GM23338 (cell line): ENCODE measurements at regions not wholly inside any gene's neighbourhood (a gene's known extent, or its start where the extent isn't known, plus 50 kb on each side); places are given as distances from the start of the nearest gene placed in this dataset.

Source experiments
- ATAC-seq: fragments of 200-7000 bp; cut with Tn5 transposase; 3 replicates; pipeline ENCODE4 v1.9.1; 2020
- DNase-seq: peaks from one replicate; pipeline ENCODE4 v3.0.0-alpha.2; 2015; ENCODE audit warnings: low spot score
- H2AFZ ChIP-seq: fragments of 200-600 bp; sonication (generic); 2 replicates; pipeline ENCODE4 v1.8.0; 2016; ENCODE audit warnings: antibody characterized with exemption, mild to moderate bottlenecking, moderate library complexity
- H3F3A ChIP-seq: fragments of 200-600 bp; sonication (generic); replicated peaks from 2 replicates; pipeline ENCODE4 v1.8.0; 2017; ENCODE audit warnings: antibody characterized with exemption, mixed run types, low read depth
- H3K27ac ChIP-seq: fragments of 200-600 bp; sonication (generic); 2 replicates; pipeline ENCODE4 v1.6.1; 2016; ENCODE audit warnings: low read depth
- H3K27me3 ChIP-seq: fragments of 200-600 bp; sonication (generic); 2 replicates; pipeline ENCODE4 v1.8.0; 2016; ENCODE audit warnings: mild to moderate bottlenecking, mixed run types, moderate library complexity; ENCODE audit not compliant: insufficient read depth
- H3K36me3 ChIP-seq: fragments of 200-600 bp; sonication (generic); 2 replicates; pipeline ENCODE4 v1.8.0; 2016; ENCODE audit warnings: mild to moderate bottlenecking; ENCODE audit not compliant: insufficient read depth
- H3K4me1 ChIP-seq: fragments of 200-600 bp; sonication (generic); 2 replicates; pipeline ENCODE4 v1.8.0; 2016; ENCODE audit warnings: mild to moderate bottlenecking, moderate library complexity; ENCODE audit not compliant: insufficient read depth
- H3K4me2 ChIP-seq: fragments of 200-600 bp; sonication (generic); 2 replicates; pipeline ENCODE4 v1.7.1; 2017; ENCODE audit warnings: mixed run types
- H3K4me3 ChIP-seq: fragments of 200-600 bp; sonication (generic); 2 replicates; pipeline ENCODE4 v1.6.1; 2016; ENCODE audit warnings: mixed run types
- H3K79me2 ChIP-seq: fragments of 200-600 bp; sonication (generic); replicated peaks from 2 replicates; pipeline ENCODE4 v1.8.0; 2017; ENCODE audit warnings: mild to moderate bottlenecking; ENCODE audit not compliant: insufficient read depth
- H3K9me2 ChIP-seq: fragments of 200-600 bp; sonication (generic); 2 replicates; pipeline ENCODE4 v1.8.0; 2017; ENCODE audit not compliant: insufficient read depth
- H4K20me1 ChIP-seq: fragments of 200-600 bp; sonication (generic); replicated peaks from 2 replicates; pipeline ENCODE4 v1.8.0; 2017; ENCODE audit warnings: mild to moderate bottlenecking; ENCODE audit not compliant: insufficient read depth
- H3K27ac Mint-ChIP-seq: 2 replicates; pipeline ENCODE4 v1.8.0; 2020; ENCODE audit warnings: inconsistent platforms, mild to moderate bottlenecking, moderate library complexity, mixed read lengths
- H3K27me3 Mint-ChIP-seq: 3 replicates; pipeline ENCODE4 v1.8.0; 2022; ENCODE audit warnings: low read depth, mild to moderate bottlenecking, moderate library complexity, mixed read lengths, inconsistent platforms; ENCODE audit not compliant: insufficient read depth, poor library complexity
- H3K36me3 Mint-ChIP-seq: 3 replicates; pipeline ENCODE4 v1.8.0; 2021; ENCODE audit warnings: low read depth, mild to moderate bottlenecking, inconsistent platforms, moderate library complexity, mixed read lengths
- H3K4me1 Mint-ChIP-seq: 3 replicates; pipeline ENCODE4 v1.8.0; 2020; ENCODE audit warnings: mild to moderate bottlenecking, inconsistent platforms, mixed read lengths
- H3K4me3 Mint-ChIP-seq: 3 replicates; pipeline ENCODE4 v1.8.0; 2021; ENCODE audit warnings: moderate library complexity, mild to moderate bottlenecking, inconsistent platforms, mixed read lengths
- H3K9me3 Mint-ChIP-seq: 3 replicates; pipeline ENCODE4 v1.8.0; 2020; ENCODE audit warnings: moderate library complexity, mild to moderate bottlenecking, inconsistent platforms, mixed read lengths
- CREB1 ChIP-seq: fragments of 250-450 bp; sonication (Bioruptor Pico); IDR thresholded peaks from 2 replicates; pipeline ENCODE4 v1.5.0; 2020; ENCODE audit warnings: low read depth, mild to moderate bottlenecking, moderate library complexity
- EZH2 ChIP-seq: fragments of 200-600 bp; sonication (generic); IDR thresholded peaks from one replicate; pipeline ENCODE4 v1.8.0; 2017; ENCODE audit warnings: antibody characterized with exemption, mild to moderate bottlenecking, low read depth; ENCODE audit not compliant: unreplicated experiment
- EZH2phosphoT487 ChIP-seq: fragments of 200-600 bp; sonication (generic); IDR thresholded peaks from one replicate; pipeline ENCODE4 v1.8.1; 2018; ENCODE audit warnings: antibody characterized with exemption; ENCODE audit not compliant: unreplicated experiment
- JUNB ChIP-seq: IDR thresholded peaks from one replicate; pipeline ENCODE4 v1.6.1; 2016; ENCODE audit warnings: antibody characterized with exemption; ENCODE audit not compliant: unreplicated experiment
- NANOG ChIP-seq: IDR thresholded peaks from 2 replicates; pipeline ENCODE4 v1.6.1; 2016; ENCODE audit warnings: antibody characterized with exemption, borderline replicate concordance
- POLR2AphosphoS5 ChIP-seq: IDR thresholded peaks from 2 replicates; pipeline ENCODE4 v1.6.1; 2016; ENCODE audit warnings: antibody characterized with exemption, low read depth
- STAT1 ChIP-seq: IDR thresholded peaks from one replicate; pipeline ENCODE4 v1.6.1; 2016; ENCODE audit warnings: antibody characterized with exemption; ENCODE audit not compliant: unreplicated experiment
- ZNF114 ChIP-seq: fragments of 250-450 bp; sonication (Bioruptor Pico); IDR thresholded peaks from 2 replicates; pipeline ENCODE4 v1.5.0; 2020; ENCODE audit warnings: mild to moderate bottlenecking, moderate library complexity
- ZNF331 ChIP-seq: fragments of 250-450 bp; sonication (Bioruptor Pico); IDR thresholded peaks from 2 replicates; pipeline ENCODE4 v1.5.0; 2020; ENCODE audit warnings: low read depth, mild to moderate bottlenecking, moderate library complexity
- TF ChIP-seq, protein P1 (sequence below): IDR thresholded peaks from one replicate; pipeline ENCODE4 v1.6.1; 2018; ENCODE audit warnings: antibody characterized with exemption; ENCODE audit not compliant: unreplicated experiment
- TF ChIP-seq, protein P2 (sequence below), 2 experiments: fragments of 200-600 bp in 1 of 2; sonication (generic) in 1 of 2; conservative IDR thresholded peaks; 2 replicates each; pipeline versions ENCODE4 v1.5.1 to v1.6.1; 2016 to 2017; ENCODE audit warnings: antibody characterized with exemption in 2 of 2, low read depth in 2 of 2, mild to moderate bottlenecking in 2 of 2, moderate library complexity in 1 of 2
- TF ChIP-seq, protein P3 (sequence below): IDR thresholded peaks from 2 replicates; pipeline ENCODE4 v1.6.1; 2016; ENCODE audit warnings: antibody characterized with exemption

DNA sequence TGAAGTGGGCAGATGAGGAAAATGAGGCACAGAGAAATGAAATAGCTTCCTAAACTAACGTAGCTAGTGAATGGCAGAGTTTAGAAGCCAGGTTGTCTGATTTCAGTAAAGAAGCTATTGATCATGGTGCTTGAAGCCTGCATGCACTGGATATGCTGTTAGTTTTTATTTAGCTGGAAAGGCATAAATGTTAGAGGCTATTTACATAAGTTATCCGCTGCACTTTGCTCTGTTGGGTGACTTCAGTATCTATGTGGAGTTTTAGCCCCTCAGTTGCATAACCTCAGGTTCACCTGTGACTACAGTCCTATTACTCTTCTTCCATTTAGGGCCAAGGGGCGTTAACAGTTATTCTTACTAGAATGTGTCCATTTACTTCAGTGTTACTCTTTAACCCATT, 522.4 kb upstream of the RPS6KA3 start:
- Histone ChIP-seq H2AFZ (no peak overlapping the region), H3K27me3 (no peaks in the 10 kb centered on the region), H3K9me2 (no peaks in the 10 kb centered on the region), H3K36me3 (no peaks in the 10 kb centered on the region), H3K79me2 (no peaks in the 10 kb centered on the region), H3K27ac (no peak overlapping the region), H3K4me1 (0 out of 2 replicates have a peak, but pooled peaks cover 3% of the 10 kb centered on the region), H3K4me3 (no peak overlapping the region), H4K20me1 (no peaks in the 10 kb centered on the region), H3F3A (no peaks in the 10 kb centered on the region), H3K4me2 (no peak overlapping the region)
- ATAC-seq: no peak
- H3K27me3 Mint-ChIP-seq: no peaks in the 10 kb centered on the region
- no peak overlapping the region for H3K27ac Mint-ChIP-seq
- peaks cover 4% of the 10 kb centered on the region for H3K4me1 Mint-ChIP-seq
- no peaks in the 10 kb centered on the region for H3K36me3 Mint-ChIP-seq
- H3K4me3 Mint-ChIP-seq: no peak overlapping the region
- no peak for DNase-seq
- TF ChIP-seq ZNF114 (CRISPR knock-in tag) (no peak), EZH2 (no peak), NANOG (no peak), CREB1 (CRISPR knock-in tag) (no peak), ZNF331 (no peak), POLR2AphosphoS5 (no peak), JUNB (no peak)
- TF ChIP-seq, protein P1, sequence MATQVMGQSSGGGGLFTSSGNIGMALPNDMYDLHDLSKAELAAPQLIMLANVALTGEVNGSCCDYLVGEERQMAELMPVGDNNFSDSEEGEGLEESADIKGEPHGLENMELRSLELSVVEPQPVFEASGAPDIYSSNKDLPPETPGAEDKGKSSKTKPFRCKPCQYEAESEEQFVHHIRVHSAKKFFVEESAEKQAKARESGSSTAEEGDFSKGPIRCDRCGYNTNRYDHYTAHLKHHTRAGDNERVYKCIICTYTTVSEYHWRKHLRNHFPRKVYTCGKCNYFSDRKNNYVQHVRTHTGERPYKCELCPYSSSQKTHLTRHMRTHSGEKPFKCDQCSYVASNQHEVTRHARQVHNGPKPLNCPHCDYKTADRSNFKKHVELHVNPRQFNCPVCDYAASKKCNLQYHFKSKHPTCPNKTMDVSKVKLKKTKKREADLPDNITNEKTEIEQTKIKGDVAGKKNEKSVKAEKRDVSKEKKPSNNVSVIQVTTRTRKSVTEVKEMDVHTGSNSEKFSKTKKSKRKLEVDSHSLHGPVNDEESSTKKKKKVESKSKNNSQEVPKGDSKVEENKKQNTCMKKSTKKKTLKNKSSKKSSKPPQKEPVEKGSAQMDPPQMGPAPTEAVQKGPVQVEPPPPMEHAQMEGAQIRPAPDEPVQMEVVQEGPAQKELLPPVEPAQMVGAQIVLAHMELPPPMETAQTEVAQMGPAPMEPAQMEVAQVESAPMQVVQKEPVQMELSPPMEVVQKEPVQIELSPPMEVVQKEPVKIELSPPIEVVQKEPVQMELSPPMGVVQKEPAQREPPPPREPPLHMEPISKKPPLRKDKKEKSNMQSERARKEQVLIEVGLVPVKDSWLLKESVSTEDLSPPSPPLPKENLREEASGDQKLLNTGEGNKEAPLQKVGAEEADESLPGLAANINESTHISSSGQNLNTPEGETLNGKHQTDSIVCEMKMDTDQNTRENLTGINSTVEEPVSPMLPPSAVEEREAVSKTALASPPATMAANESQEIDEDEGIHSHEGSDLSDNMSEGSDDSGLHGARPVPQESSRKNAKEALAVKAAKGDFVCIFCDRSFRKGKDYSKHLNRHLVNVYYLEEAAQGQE: no peak
- TF ChIP-seq, protein P2, sequence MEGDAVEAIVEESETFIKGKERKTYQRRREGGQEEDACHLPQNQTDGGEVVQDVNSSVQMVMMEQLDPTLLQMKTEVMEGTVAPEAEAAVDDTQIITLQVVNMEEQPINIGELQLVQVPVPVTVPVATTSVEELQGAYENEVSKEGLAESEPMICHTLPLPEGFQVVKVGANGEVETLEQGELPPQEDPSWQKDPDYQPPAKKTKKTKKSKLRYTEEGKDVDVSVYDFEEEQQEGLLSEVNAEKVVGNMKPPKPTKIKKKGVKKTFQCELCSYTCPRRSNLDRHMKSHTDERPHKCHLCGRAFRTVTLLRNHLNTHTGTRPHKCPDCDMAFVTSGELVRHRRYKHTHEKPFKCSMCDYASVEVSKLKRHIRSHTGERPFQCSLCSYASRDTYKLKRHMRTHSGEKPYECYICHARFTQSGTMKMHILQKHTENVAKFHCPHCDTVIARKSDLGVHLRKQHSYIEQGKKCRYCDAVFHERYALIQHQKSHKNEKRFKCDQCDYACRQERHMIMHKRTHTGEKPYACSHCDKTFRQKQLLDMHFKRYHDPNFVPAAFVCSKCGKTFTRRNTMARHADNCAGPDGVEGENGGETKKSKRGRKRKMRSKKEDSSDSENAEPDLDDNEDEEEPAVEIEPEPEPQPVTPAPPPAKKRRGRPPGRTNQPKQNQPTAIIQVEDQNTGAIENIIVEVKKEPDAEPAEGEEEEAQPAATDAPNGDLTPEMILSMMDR (conservative IDR thresholded peaks at IDR 0.05; ENCODE audit: low read depth in 2 of 2): no peak
- H3K9me3 Mint-ChIP-seq: no peaks in the 10 kb centered on the region; the same call in 2 of the 3 replicates

DNA sequence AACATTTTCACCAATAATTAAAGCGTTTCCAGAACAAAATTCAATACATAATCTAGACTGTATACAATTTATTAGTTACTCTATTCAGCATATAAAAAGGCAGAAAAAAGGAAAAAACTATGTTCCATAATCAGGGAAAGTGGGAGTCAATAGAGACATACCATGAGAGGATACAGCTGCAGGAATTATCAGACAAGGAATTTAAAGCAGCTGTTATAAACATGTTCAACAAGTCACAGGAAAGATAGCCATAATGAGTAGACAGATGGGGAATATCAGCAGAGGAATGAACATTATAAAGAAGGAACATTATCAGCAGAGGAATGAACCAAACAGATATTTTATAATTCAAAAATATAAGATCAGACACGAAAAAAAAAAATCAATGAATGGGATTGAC, 500.6 kb upstream of the RPS6KA3 start:
- no peak overlapping the region for H3K4me2 ChIP-seq
- H3K9me2 ChIP-seq: no peaks in the 10 kb centered on the region
- H4K20me1 ChIP-seq: no peaks in the 10 kb centered on the region
- Mint-ChIP-seq H3K9me3 (peaks cover 5% of the 10 kb centered on the region; the same call in 2 of the 3 replicates), H3K36me3 (peaks cover 7% of the 10 kb centered on the region; the same call in 1 of the 3 replicates), H3K4me1 (no peaks in the 10 kb centered on the region), H3K4me3 (no peak overlapping the region), H3K27me3 (no peaks in the 10 kb centered on the region), H3K27ac (no peak overlapping the region)
- no peaks in the 10 kb centered on the region for H3F3A ChIP-seq
- no peaks in the 10 kb centered on the region for H3K36me3 ChIP-seq
- no peaks in the 10 kb centered on the region for H3K27me3 ChIP-seq
- H3K79me2 ChIP-seq: no peaks in the 10 kb centered on the region
- no peak overlapping the region for H3K27ac ChIP-seq
- DNase-seq (no peak), ATAC-seq (no peak)
- no peak overlapping the region for H3K4me3 ChIP-seq
- no peaks in the 10 kb centered on the region for H3K4me1 ChIP-seq
- H2AFZ ChIP-seq: no peak overlapping the region
- TF ChIP-seq POLR2AphosphoS5 (no peak), EZH2phosphoT487 (no peak), JUNB (no peak), CREB1 (CRISPR knock-in tag) (no peak), ZNF331 (no peak), STAT1 (no peak)
- TF ChIP-seq, protein P3, sequence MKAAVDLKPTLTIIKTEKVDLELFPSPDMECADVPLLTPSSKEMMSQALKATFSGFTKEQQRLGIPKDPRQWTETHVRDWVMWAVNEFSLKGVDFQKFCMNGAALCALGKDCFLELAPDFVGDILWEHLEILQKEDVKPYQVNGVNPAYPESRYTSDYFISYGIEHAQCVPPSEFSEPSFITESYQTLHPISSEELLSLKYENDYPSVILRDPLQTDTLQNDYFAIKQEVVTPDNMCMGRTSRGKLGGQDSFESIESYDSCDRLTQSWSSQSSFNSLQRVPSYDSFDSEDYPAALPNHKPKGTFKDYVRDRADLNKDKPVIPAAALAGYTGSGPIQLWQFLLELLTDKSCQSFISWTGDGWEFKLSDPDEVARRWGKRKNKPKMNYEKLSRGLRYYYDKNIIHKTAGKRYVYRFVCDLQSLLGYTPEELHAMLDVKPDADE: no peak
- TF ChIP-seq, protein P1: no peak
- TF ChIP-seq, protein P2 (conservative IDR thresholded peaks at IDR 0.05; ENCODE audit: low read depth in 2 of 2): no peak
